Fibroblast of skin of right quadriceps (primary cell): ENCODE measurements at regions not wholly inside any gene's neighbourhood (a gene's known extent, or its start where the extent isn't known, plus 50 kb on each side); places are given as distances from the start of the nearest gene placed in this dataset.
A peak's percentile ranks its signal among the peaks of the same experiment; 100 is the strongest.

ENCODE experiments used
- DNase-seq: peaks from one replicate; pipeline ENCODE4 v3.0.0-alpha.2; 2013

GRCh38 chr11:70522593-70523311 lies 124.4 kb downstream of the CTTN start:
- no peak for DNase-seq

- no peak for DNase-seq
These were observed 125.2 kb downstream of the CTTN start for GRCh38 chr11:70523384-70524095.

GRCh38 chr11:70524096-70524922 lies 126.0 kb downstream of the CTTN start:
- DNase-seq = peak; percentile 48

GRCh38 chr11:70525006-70525405 lies 126.7 kb downstream of the CTTN start:
- no peak for DNase-seq

GRCh38 chr11:70525466-70525865 lies 127.1 kb downstream of the CTTN start:
- DNase-seq = no peak

GRCh38 chr11:70526116-70527045 lies 128.1 kb downstream of the CTTN start:
- no peak for DNase-seq

- no peak for DNase-seq
These were observed 128.7 kb downstream of the CTTN start for GRCh38 chr11:70527046-70527395.

- no peak for DNase-seq
These were observed 129.2 kb downstream of the CTTN start for GRCh38 chr11:70527429-70528045.

GRCh38 chr11:70528046-70528793 lies 129.9 kb downstream of the CTTN start:
- no peak for DNase-seq

- no peak for DNase-seq
These were observed 130.7 kb downstream of the CTTN start for GRCh38 chr11:70528794-70529580.

GRCh38 chr11:70530010-70530409 lies 131.7 kb downstream of the CTTN start:
- DNase-seq = no peak

- DNase-seq = no peak
These were observed 132.4 kb downstream of the CTTN start for GRCh38 chr11:70530629-70531185.

- DNase-seq = no peak
These were observed 133.1 kb downstream of the CTTN start for GRCh38 chr11:70531281-70532065.

- no peak for DNase-seq
These were observed 133.7 kb downstream of the CTTN start for GRCh38 chr11:70532066-70532440.

GRCh38 chr11:70532731-70533130 lies 134.4 kb downstream of the CTTN start:
- peak; percentile 10 for DNase-seq

- DNase-seq = no peak
These were observed 137.1 kb downstream of the CTTN start for GRCh38 chr11:70535191-70535971.

GRCh38 chr11:70536051-70536877 lies 137.9 kb downstream of the CTTN start:
- no peak for DNase-seq
